Activated T-cell treated with anti-CD3 and anti-CD28 coated beads, Interleukin-2, amount 50 U/mL, for 4 hours (primary cell): ENCODE measurements at regions not wholly inside any gene's neighbourhood (a gene's known extent, or its start where the extent isn't known, plus 50 kb on each side); places are given as distances from the start of the nearest gene placed in this dataset.

Source experiments
- ATAC-seq, 2 donors: fragments of 200-7000 bp; cut with Tn5 transposase; one replicate each; pipeline ENCODE4 v1.10.0; 2021
- DNase-seq: peaks from one replicate; pipeline ENCODE4 v3.0.0-alpha.2; 2020
- H3K27me3 Mint-ChIP-seq: one replicate; pipeline ENCODE4 v1.8.0; 2021; ENCODE audit warnings: low read depth, mixed read lengths
- H3K36me3 Mint-ChIP-seq: one replicate; pipeline ENCODE4 v1.8.0; 2022; ENCODE audit warnings: mixed read lengths; ENCODE audit not compliant: insufficient read depth
- H3K4me1 Mint-ChIP-seq: one replicate; pipeline ENCODE4 v1.8.0; 2021; ENCODE audit warnings: low read depth, mixed read lengths
- H3K4me3 Mint-ChIP-seq: one replicate; pipeline ENCODE4 v1.8.0; 2021; ENCODE audit warnings: mild to moderate bottlenecking, moderate library complexity, mixed read lengths
- H3K9me3 Mint-ChIP-seq: one replicate; pipeline ENCODE4 v1.8.0; 2021; ENCODE audit warnings: mixed read lengths

GRCh38 chr4:100823066-100823992 is 305.5 kb upstream of the EMCN start:
- Mint-ChIP-seq H3K4me1 (no peaks in the 10 kb centered on the region), H3K27me3 (peaks cover 3% of the 10 kb centered on the region), H3K36me3 (no peaks in the 10 kb centered on the region), H3K9me3 (peaks cover under 1% of the 10 kb centered on the region), H3K4me3 (no peak overlapping the region)
- peak; percentile 71 to 79 for ATAC-seq
- no peak for DNase-seq

GRCh38 chr4:100820249-100820648 is 302.4 kb upstream of the EMCN start:
- Mint-ChIP-seq H3K36me3 (no peaks in the 10 kb centered on the region), H3K4me3 (no peak overlapping the region)

GRCh38 chr4:100819505-100819904 is 301.7 kb upstream of the EMCN start:
- Mint-ChIP-seq H3K36me3 (no peaks in the 10 kb centered on the region), H3K4me1 (no peaks in the 10 kb centered on the region), H3K9me3 (no peaks in the 10 kb centered on the region), H3K27me3 (peaks cover 4% of the 10 kb centered on the region), H3K4me3 (no peak overlapping the region)
- ATAC-seq (no peak), DNase-seq (no peak)

More at GRCh38 chr4:100820249-100820648, 302.4 kb upstream of the EMCN start:
- DNase-seq (no peak), ATAC-seq (no peak)
- Mint-ChIP-seq H3K4me1 (no peaks in the 10 kb centered on the region), H3K27me3 (peaks cover 4% of the 10 kb centered on the region), H3K9me3 (no peaks in the 10 kb centered on the region)

- DNase-seq (no peak), ATAC-seq (no peak)
- Mint-ChIP-seq H3K36me3 (no peaks in the 10 kb centered on the region), H3K4me1 (no peaks in the 10 kb centered on the region), H3K9me3 (no peaks in the 10 kb centered on the region), H3K4me3 (no peak overlapping the region), H3K27me3 (peaks cover 5% of the 10 kb centered on the region)
These were observed 298.7 kb upstream of the EMCN start for GRCh38 chr4:100816436-100817045.

GRCh38 chr4:100811046-100811445 is 293.2 kb upstream of the EMCN start:
- ATAC-seq (no peak), DNase-seq (no peak)
- Mint-ChIP-seq H3K36me3 (no peaks in the 10 kb centered on the region), H3K27me3 (peaks cover 5% of the 10 kb centered on the region), H3K4me1 (no peaks in the 10 kb centered on the region), H3K9me3 (no peaks in the 10 kb centered on the region), H3K4me3 (no peak overlapping the region)

- Mint-ChIP-seq H3K27me3 (peaks cover 2% of the 10 kb centered on the region), H3K9me3 (no peaks in the 10 kb centered on the region), H3K4me1 (no peaks in the 10 kb centered on the region), H3K4me3 (no peak overlapping the region), H3K36me3 (no peaks in the 10 kb centered on the region)
- DNase-seq (no peak), ATAC-seq (no peak)
These were observed 291.7 kb upstream of the EMCN start for GRCh38 chr4:100809506-100809905.

- no peak for ATAC-seq
- Mint-ChIP-seq H3K36me3 (no peaks in the 10 kb centered on the region), H3K9me3 (peaks cover 3% of the 10 kb centered on the region), H3K4me3 (no peak overlapping the region), H3K4me1 (no peaks in the 10 kb centered on the region), H3K27me3 (no peaks in the 10 kb centered on the region)
- no peak for DNase-seq
These were observed 289.2 kb upstream of the EMCN start for GRCh38 chr4:100806988-100807387.

GRCh38 chr4:100805538-100805937 is 287.7 kb upstream of the EMCN start:
- H3K9me3 Mint-ChIP-seq: peaks cover 3% of the 10 kb centered on the region
- H3K4me3 Mint-ChIP-seq: no peak overlapping the region
- no peaks in the 10 kb centered on the region for H3K4me1 Mint-ChIP-seq
- H3K27me3 Mint-ChIP-seq: no peaks in the 10 kb centered on the region
- DNase-seq (no peak), ATAC-seq (no peak)
- no peaks in the 10 kb centered on the region for H3K36me3 Mint-ChIP-seq

- no peaks in the 10 kb centered on the region for H3K36me3 Mint-ChIP-seq
- peaks cover 3% of the 10 kb centered on the region for H3K9me3 Mint-ChIP-seq
- no peak overlapping the region for H3K4me3 Mint-ChIP-seq
- ATAC-seq: no peak
- H3K27me3 Mint-ChIP-seq: peaks cover 2% of the 10 kb centered on the region
- no peak for DNase-seq
- no peaks in the 10 kb centered on the region for H3K4me1 Mint-ChIP-seq
These were observed 286.9 kb upstream of the EMCN start for GRCh38 chr4:100804576-100805360.

GRCh38 chr4:100803751-100804150 is 285.9 kb upstream of the EMCN start:
- Mint-ChIP-seq H3K4me1 (no peaks in the 10 kb centered on the region), H3K27me3 (peaks cover 2% of the 10 kb centered on the region), H3K4me3 (no peak overlapping the region), H3K9me3 (peaks cover 3% of the 10 kb centered on the region), H3K36me3 (no peaks in the 10 kb centered on the region)
- DNase-seq (no peak), ATAC-seq (no peak)

- ATAC-seq: no peak
- no peaks in the 10 kb centered on the region for H3K4me1 Mint-ChIP-seq
- H3K9me3 Mint-ChIP-seq: peaks cover 3% of the 10 kb centered on the region
- no peak for DNase-seq
- no peaks in the 10 kb centered on the region for H3K36me3 Mint-ChIP-seq
- H3K27me3 Mint-ChIP-seq: peaks cover 2% of the 10 kb centered on the region
- H3K4me3 Mint-ChIP-seq: no peak overlapping the region
These were observed 282.1 kb upstream of the EMCN start for GRCh38 chr4:100799761-100800539.

GRCh38 chr4:100797791-100798190 is 280.0 kb upstream of the EMCN start:
- DNase-seq (no peak), ATAC-seq (no peak)
- Mint-ChIP-seq H3K27me3 (peaks cover 2% of the 10 kb centered on the region), H3K4me3 (no peak overlapping the region), H3K36me3 (no peaks in the 10 kb centered on the region), H3K9me3 (peaks cover 3% of the 10 kb centered on the region), H3K4me1 (no peaks in the 10 kb centered on the region)

- Mint-ChIP-seq H3K4me3 (no peak overlapping the region), H3K9me3 (peaks cover 3% of the 10 kb centered on the region), H3K27me3 (peaks cover 2% of the 10 kb centered on the region), H3K36me3 (no peaks in the 10 kb centered on the region), H3K4me1 (no peaks in the 10 kb centered on the region)
- DNase-seq (no peak), ATAC-seq (no peak)
These were observed 279.5 kb upstream of the EMCN start for GRCh38 chr4:100797356-100797755.

- H3K36me3 Mint-ChIP-seq: no peaks in the 10 kb centered on the region
- DNase-seq (no peak), ATAC-seq (no peak)
- H3K4me1 Mint-ChIP-seq: no peaks in the 10 kb centered on the region
- H3K27me3 Mint-ChIP-seq: peaks cover 2% of the 10 kb centered on the region
- H3K4me3 Mint-ChIP-seq: no peak overlapping the region
- no peaks in the 10 kb centered on the region for H3K9me3 Mint-ChIP-seq
These were observed 278.5 kb upstream of the EMCN start for GRCh38 chr4:100796332-100796731.
